ENCODE measurements at regions not wholly inside any gene's neighbourhood (a gene's known extent, or its start where the extent isn't known, plus 50 kb on each side); places are given as distances from the start of the nearest gene placed in this dataset.

DNA sequence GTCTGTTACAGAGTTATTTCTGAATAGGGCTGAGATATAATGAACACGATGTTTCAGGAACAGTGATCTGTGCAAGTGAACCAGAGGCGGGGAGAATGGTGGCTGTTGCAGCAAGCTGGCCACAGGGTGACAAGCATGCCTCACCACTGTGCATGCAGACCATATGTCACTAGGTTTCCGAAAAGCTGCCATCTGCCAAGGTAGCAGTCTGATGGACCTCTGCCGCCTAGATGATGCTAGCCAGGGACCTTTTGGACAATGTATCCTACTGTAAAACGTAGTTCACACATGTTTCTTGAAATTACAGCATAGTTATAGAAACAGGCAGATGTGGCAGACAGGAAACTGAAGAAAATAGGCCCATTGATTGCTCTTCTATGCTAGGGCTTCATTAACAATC lies 204.2 kb upstream of the RRP15 start:
- TF ChIP-seq, protein P1, sequence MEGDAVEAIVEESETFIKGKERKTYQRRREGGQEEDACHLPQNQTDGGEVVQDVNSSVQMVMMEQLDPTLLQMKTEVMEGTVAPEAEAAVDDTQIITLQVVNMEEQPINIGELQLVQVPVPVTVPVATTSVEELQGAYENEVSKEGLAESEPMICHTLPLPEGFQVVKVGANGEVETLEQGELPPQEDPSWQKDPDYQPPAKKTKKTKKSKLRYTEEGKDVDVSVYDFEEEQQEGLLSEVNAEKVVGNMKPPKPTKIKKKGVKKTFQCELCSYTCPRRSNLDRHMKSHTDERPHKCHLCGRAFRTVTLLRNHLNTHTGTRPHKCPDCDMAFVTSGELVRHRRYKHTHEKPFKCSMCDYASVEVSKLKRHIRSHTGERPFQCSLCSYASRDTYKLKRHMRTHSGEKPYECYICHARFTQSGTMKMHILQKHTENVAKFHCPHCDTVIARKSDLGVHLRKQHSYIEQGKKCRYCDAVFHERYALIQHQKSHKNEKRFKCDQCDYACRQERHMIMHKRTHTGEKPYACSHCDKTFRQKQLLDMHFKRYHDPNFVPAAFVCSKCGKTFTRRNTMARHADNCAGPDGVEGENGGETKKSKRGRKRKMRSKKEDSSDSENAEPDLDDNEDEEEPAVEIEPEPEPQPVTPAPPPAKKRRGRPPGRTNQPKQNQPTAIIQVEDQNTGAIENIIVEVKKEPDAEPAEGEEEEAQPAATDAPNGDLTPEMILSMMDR (conservative IDR thresholded peaks at IDR 0.05; ENCODE audit: low read depth, low read length), result no peak
- no peak for TF ChIP-seq EZH2 (IDR thresholded peaks at IDR 0.05; ENCODE audit: borderline replicate concordance, low read depth, low read length, poor library complexity, severe bottlenecking)

Measured in A673 (cell line).